ENCODE measurements at regions not wholly inside any gene's neighbourhood (a gene's known extent, or its start where the extent isn't known, plus 50 kb on each side); places are given as distances from the start of the nearest gene placed in this dataset.

GRCh38 chr5:67341478-67341877 is 144.9 kb upstream of the CD180 start:
- Histone ChIP-seq H3K9me1 (replicated peaks; ENCODE audit: control insufficient read depth, extremely low read depth, insufficient read depth, low read length) (no peaks in the 10 kb centered on the region), H3K27ac (ENCODE audit: insufficient read depth, low read depth, low read length) (no peak overlapping the region), H2AFZ (ENCODE audit: low read depth, low read length) (no peak overlapping the region), H3K27me3 (ENCODE audit: control insufficient read depth in 2 of 2, insufficient read depth in 2 of 2, low read length in 2 of 2) (no peaks in the 10 kb centered on the region), H3K9ac (replicated peaks; ENCODE audit: extremely low read depth, insufficient read depth, low read length) (no peak overlapping the region), H3K4me2 (ENCODE audit: insufficient read depth, low read length) (no peak overlapping the region), H3K79me2 (ENCODE audit: control insufficient read depth, insufficient read depth, low read length) (no peaks in the 10 kb centered on the region), H3K9me3 (replicated peaks; ENCODE audit: control insufficient read depth, insufficient read depth, low read length) (no peaks in the 10 kb centered on the region), H3K36me3 (ENCODE audit: control insufficient read depth in 2 of 2, extremely low read depth in 1 of 2, insufficient read depth in 2 of 2, low read length in 2 of 2) (no peaks in the 10 kb centered on the region), H3K4me1 (ENCODE audit: control insufficient read depth, extremely low read depth, insufficient read depth, low read length) (no peaks in the 10 kb centered on the region), H3K4me3 (replicated peaks in 1 of 3; ENCODE audit: insufficient read depth in 1 of 3, low read depth in 1 of 3, low read length in 3 of 3) (no peak overlapping the region), H4K20me1 (replicated peaks; ENCODE audit: control insufficient read depth, extremely low read depth, insufficient read depth, low read length) (no peaks in the 10 kb centered on the region)
- no peak for TF ChIP-seq MYC (IDR thresholded peaks at IDR 0.05; ENCODE audit: low read depth, low read length)
- no peak for TF ChIP-seq JUN (IDR thresholded peaks at IDR 0.05; ENCODE audit: borderline replicate concordance, insufficient read depth, insufficient read length, low read depth)
- no peak for TF ChIP-seq FOS (IDR thresholded peaks at IDR 0.05; ENCODE audit: borderline replicate concordance, insufficient read depth, low read length)
- no peak for TF ChIP-seq POLR2A (IDR thresholded peaks at IDR 0.05; ENCODE audit: low read depth, low read length)
- TF ChIP-seq POLR2AphosphoS5 (IDR thresholded peaks at IDR 0.05; ENCODE audit: insufficient read depth, low read depth, low read length), result no peak
- TF ChIP-seq EZH2 (IDR thresholded peaks at IDR 0.05; ENCODE audit: borderline replicate concordance, low read depth, low read length, severe bottlenecking), result no peak
- TF ChIP-seq GATA2 (IDR thresholded peaks at IDR 0.05; ENCODE audit: insufficient read depth, insufficient read length, low read depth, low read length), result no peak
- TF ChIP-seq, protein P1, sequence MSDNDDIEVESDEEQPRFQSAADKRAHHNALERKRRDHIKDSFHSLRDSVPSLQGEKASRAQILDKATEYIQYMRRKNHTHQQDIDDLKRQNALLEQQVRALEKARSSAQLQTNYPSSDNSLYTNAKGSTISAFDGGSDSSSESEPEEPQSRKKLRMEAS (IDR thresholded peaks at IDR 0.05; ENCODE audit: insufficient read depth, insufficient read length), result no peak
- TF ChIP-seq, protein P2, sequence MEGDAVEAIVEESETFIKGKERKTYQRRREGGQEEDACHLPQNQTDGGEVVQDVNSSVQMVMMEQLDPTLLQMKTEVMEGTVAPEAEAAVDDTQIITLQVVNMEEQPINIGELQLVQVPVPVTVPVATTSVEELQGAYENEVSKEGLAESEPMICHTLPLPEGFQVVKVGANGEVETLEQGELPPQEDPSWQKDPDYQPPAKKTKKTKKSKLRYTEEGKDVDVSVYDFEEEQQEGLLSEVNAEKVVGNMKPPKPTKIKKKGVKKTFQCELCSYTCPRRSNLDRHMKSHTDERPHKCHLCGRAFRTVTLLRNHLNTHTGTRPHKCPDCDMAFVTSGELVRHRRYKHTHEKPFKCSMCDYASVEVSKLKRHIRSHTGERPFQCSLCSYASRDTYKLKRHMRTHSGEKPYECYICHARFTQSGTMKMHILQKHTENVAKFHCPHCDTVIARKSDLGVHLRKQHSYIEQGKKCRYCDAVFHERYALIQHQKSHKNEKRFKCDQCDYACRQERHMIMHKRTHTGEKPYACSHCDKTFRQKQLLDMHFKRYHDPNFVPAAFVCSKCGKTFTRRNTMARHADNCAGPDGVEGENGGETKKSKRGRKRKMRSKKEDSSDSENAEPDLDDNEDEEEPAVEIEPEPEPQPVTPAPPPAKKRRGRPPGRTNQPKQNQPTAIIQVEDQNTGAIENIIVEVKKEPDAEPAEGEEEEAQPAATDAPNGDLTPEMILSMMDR (IDR thresholded peaks at IDR 0.05; ENCODE audit: extremely low read depth in 1 of 2, insufficient read depth in 1 of 2, low read depth in 1 of 2, low read length in 2 of 2), result no peak
- ChIA-PET CTCF (interaction anchor here (1.3 kb wide), 1 partner anchor 10 kb away, joined by 6 read pairs; no protein-coding TSS in a partner anchor), POLR2A (no interaction called here)
- DNase-seq (ENCODE audit: low read depth, low spot score) (no peak), FAIRE-seq (no peak)
- dilution Hi-C loops (cut with MboI; ENCODE audit: extremely low pct_ligation_motif_present, low sequenced_read_pairs) (no loop called here), intact Hi-C loops (cut with micrococcal nuclease) (no loop called here)
- no TSS peak for BruUV-seq (replicated peaks)

Measured in endothelial cell of umbilical vein (primary cell).